Hematopoietic multipotent progenitor cell treated with erythropoietin and hydrocortisone succinate and interleukin-3 and kit ligand, for 15 days (in vitro differentiated cells): ENCODE measurements at regions not wholly inside any gene's neighbourhood (a gene's known extent, or its start where the extent isn't known, plus 50 kb on each side); places are given as distances from the start of the nearest gene placed in this dataset.

Source experiments
- DNase-seq: peaks from one replicate; pipeline ENCODE4 v3.0.0-alpha.2; 2015; ENCODE audit warnings: low spot score

- DNase-seq: no peak
Observed at GRCh38 chr22:48478529-48479265, 1349.0 kb downstream of the BRD1 start.

GRCh38 chr22:48478124-48478523 lies 1349.5 kb downstream of the BRD1 start:
- no peak for DNase-seq

DNA sequence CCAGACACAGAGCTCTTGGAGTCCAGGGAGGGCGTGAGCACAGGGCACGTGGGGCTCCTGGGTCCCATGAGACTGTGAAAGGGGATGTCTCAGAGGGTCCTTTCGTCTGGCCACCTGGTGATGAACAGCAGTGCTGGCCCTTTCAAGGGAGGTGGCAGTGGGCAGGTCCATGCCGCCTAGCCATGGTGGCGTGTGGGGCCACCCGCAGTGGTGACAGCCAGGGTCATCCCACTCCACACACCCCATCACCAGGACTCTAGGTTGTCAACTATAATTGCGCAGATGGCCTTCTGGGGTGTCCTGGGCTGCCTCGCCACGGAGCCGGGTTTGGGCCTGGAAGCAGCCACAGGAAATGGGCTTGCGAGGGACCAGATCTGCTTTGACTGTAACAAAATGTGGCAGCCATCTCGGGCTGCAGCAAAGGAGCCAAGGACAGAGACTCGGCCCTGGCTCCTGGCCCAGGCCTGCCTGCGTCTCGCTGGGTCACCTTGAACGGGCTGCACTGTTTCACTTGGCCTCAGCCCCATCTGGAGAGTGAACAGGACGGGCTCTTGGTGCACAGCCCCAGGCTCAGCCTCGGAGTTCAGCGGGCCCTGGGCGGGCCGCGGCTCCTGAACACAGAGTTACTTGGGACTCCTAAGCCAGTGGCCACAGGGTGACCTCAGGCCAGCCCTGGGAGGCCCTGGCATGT lies 1350.5 kb downstream of the BRD1 start:
- no peak for DNase-seq

GRCh38 chr22:48476577-48476976 lies 1351.1 kb downstream of the BRD1 start:
- no peak for DNase-seq

DNA sequence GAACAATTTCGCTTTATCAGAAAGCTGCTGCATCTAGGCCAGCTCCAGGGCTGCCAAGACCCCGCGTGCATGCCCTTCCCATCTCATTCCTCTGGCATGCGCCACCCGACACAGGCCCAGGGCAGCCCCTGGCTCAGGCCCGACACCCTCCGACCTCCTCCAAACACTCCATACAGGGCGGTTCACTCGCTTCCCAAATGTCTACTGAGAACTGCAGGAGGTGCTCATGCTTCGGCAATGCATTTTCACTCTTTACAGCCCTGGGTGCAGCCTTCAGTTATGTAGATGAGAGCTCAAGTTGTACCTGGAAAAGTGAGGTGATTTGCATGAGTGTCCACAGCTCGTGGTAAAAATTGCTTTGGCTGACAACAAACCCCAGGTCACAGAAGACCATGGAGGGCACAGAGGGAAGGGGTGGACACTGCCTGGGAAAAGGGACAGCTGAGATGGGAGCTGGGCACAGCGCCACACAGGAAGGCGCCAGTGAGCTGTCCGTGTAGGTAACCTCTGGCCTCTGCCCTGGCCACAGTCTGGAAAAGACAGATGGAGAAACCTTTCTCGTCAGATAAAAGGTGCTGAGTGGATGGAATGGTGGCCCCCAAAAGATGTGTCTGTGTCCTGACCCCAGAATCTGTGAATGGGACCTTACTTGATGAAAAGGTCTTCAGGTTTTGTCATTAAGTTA lies 1351.9 kb downstream of the BRD1 start:
- DNase-seq: no peak

GRCh38 chr22:48474881-48475280 lies 1352.8 kb downstream of the BRD1 start:
- DNase-seq: no peak

DNA sequence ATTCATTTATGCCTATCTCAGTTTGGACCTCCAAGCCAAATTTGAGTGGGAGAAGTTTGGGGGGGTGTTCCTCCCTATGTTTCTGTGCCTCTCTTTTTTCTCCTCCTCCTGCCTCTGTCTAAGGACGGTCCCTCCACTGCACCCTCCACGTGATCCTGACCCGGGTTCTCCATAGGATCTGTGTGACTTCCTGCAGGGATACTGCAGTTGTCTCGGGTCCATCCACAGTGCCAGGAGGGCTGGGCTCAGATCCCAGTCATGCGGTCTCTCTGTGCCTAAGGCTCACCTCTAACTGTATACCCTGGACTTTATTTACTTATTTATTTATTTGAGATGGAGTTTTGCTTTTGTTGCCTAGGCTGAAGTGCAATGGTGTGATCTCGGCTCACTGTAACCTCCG lies 1354.5 kb downstream of the BRD1 start:
- DNase-seq: no peak

GRCh38 chr22:48464246-48464645 lies 1363.4 kb downstream of the BRD1 start:
- DNase-seq: no peak

GRCh38 chr22:48459859-48460823 lies 1367.5 kb downstream of the BRD1 start:
- DNase-seq: no peak

- DNase-seq: no peak
Observed at GRCh38 chr22:48459259-48459658, 1368.4 kb downstream of the BRD1 start.

- DNase-seq: no peak
Observed at GRCh38 chr22:48456449-48456848, 1371.2 kb downstream of the BRD1 start.

GRCh38 chr22:48453751-48454485 lies 1373.8 kb downstream of the BRD1 start:
- DNase-seq: no peak

- DNase-seq: no peak
Observed at GRCh38 chr22:48453171-48453570, 1374.5 kb downstream of the BRD1 start.

- DNase-seq: no peak
Observed at GRCh38 chr22:48452766-48453165, 1374.9 kb downstream of the BRD1 start.

GRCh38 chr22:48451891-48452290 lies 1375.8 kb downstream of the BRD1 start:
- no peak for DNase-seq

DNA sequence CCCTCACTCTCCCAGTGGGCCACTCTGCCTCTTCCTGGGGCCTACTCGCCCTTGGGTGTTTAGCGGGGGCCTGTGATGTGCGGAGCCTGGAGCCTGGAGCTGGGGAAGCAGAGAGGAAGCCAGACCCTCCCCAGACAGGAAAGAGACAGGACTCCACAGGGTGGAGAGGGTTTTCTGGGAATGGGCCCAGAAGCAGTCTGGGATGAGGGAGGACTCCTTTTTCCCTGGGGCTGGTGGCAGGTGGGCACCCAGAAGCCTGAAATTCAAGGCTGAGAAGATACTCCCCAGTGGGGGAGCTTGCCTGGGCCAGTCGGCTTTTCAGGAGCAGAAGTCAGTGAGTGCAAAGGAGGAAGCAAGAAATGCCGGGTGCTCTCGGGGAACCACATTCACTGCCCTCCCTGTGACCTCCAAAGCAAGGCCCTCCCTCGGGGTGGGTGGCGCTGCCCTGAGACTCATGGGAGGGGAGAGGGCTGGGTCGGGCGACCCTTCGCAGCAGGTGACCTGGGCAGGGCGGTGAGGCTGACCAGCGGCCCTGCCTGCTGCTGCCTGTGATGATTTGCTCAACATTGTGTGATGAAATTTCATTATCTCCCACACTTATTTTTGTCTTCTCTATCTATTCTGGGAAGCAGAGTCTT lies 1377.4 kb downstream of the BRD1 start:
- no peak for DNase-seq

GRCh38 chr22:48449466-48450187 lies 1378.0 kb downstream of the BRD1 start:
- DNase-seq: no peak

GRCh38 chr22:48448821-48449220 lies 1378.9 kb downstream of the BRD1 start:
- DNase-seq: no peak

DNA sequence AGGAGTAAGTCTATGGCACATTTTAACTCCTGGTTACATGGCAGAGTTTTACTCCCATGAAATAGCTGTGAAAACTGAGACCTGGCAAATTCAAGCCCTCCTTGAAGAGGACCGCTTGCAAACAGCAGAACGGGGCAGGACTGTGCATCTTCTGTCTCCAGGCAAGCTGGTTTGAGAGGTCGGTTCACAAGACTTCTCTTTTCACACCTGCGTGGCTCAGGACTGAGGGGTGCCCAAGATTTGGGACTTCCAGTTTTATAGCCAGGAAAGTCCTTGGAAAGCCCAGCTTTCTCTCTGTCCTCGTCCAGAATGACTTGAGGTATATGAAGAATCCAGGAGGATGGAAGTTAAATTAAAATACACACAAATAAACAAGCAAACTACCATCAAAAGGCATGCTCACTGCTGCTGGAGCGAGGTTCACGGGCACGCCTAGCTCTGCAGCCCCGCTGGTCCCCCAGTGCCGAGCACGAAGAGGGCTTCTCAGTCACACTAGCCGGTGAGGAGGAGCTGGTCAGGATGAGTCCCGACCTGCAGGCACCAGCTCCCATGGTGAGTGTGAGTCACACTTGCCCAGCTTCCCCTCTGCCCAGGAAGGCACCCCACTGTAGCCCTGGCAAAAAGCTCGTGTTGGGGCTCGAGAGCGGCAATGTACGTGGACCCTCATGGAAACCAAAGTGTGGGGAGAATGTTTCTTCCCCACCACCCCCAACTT lies 1382.4 kb downstream of the BRD1 start:
- DNase-seq: no peak
